ENCODE measurements at regions not wholly inside any gene's neighbourhood (a gene's known extent, or its start where the extent isn't known, plus 50 kb on each side); places are given as distances from the start of the nearest gene placed in this dataset.

GRCh38 chr15:20353966-20354883 is 187.4 kb downstream of the GOLGA6L6 start:
- TF ChIP-seq USF2 (CRISPR knock-in tag; IDR thresholded peaks at IDR 0.05) = no peak
- TF ChIP-seq CTCF (IDR thresholded peaks at IDR 0.05) = no peak
- no peak for TF ChIP-seq ZNF219 (CRISPR knock-in tag; IDR thresholded peaks at IDR 0.05; ENCODE audit: borderline replicate concordance)
- no peak for TF ChIP-seq ZBTB21 (CRISPR knock-in tag; IDR thresholded peaks at IDR 0.05; ENCODE audit: borderline replicate concordance)
- no peak for TF ChIP-seq SMAD4 (CRISPR knock-in tag; IDR thresholded peaks at IDR 0.05)
- no peak for TF ChIP-seq ETV6 (CRISPR knock-in tag; IDR thresholded peaks at IDR 0.05)
